OCI-LY1 (cell line): ENCODE measurements at regions not wholly inside any gene's neighbourhood (a gene's known extent, or its start where the extent isn't known, plus 50 kb on each side); places are given as distances from the start of the nearest gene placed in this dataset.

Experiments
- H2AFZ ChIP-seq: fragments of 200-600 bp; sonication (generic), shearing (Covaris generic); 2 replicates; pipeline ENCODE4 v1.6.0; 2014; ENCODE audit warnings: antibody characterized with exemption, mild to moderate bottlenecking, low read length
- H3F3A ChIP-seq: fragments of 200-600 bp; sonication (generic), shearing (Covaris generic); 2 replicates; pipeline ENCODE4 v1.6.0; 2014; ENCODE audit warnings: mild to moderate bottlenecking, antibody characterized with exemption, low read length, moderate library complexity; ENCODE audit not compliant: insufficient read depth
- H3K27ac ChIP-seq: fragments of 200-600 bp; sonication (generic); 2 replicates; pipeline ENCODE4 v1.5.1; 2014; ENCODE audit warnings: low read length, mixed run types, mild to moderate bottlenecking, low read depth; ENCODE audit not compliant: poor library complexity, severe bottlenecking
- H3K27me3 ChIP-seq: fragments of 200-600 bp; sonication (generic); 2 replicates; pipeline ENCODE4 v1.6.0; 2014; ENCODE audit warnings: antibody characterized with exemption, mild to moderate bottlenecking, low read length, moderate library complexity; ENCODE audit not compliant: insufficient read depth
- H3K36me3 ChIP-seq: fragments of 200-600 bp; sonication (generic); 2 replicates; pipeline ENCODE4 v1.6.1; 2014; ENCODE audit warnings: mild to moderate bottlenecking, antibody characterized with exemption, low read length, moderate library complexity, mixed read lengths; ENCODE audit not compliant: insufficient read depth
- H3K4me1 ChIP-seq: fragments of 200-600 bp; sonication (generic); 2 replicates; pipeline ENCODE4 v1.5.1; 2014; ENCODE audit warnings: mild to moderate bottlenecking, low read length, moderate library complexity; ENCODE audit not compliant: insufficient read depth, severe bottlenecking
- H3K4me2 ChIP-seq: fragments of 200-600 bp; sonication (generic), shearing (Covaris generic); 2 replicates; pipeline ENCODE4 v1.6.1; 2014; ENCODE audit warnings: low read length
- H3K4me3 ChIP-seq: fragments of 200-600 bp; sonication (generic); 2 replicates; pipeline ENCODE4 v1.5.1; 2014; ENCODE audit warnings: low read length, low read depth, mild to moderate bottlenecking, mixed read lengths; ENCODE audit not compliant: poor library complexity, severe bottlenecking
- H3K79me2 ChIP-seq: fragments of 200-600 bp; shearing (Covaris generic); 2 replicates; pipeline ENCODE4 v1.6.1; 2016; ENCODE audit warnings: mixed run types, low read length, mixed read lengths; ENCODE audit not compliant: insufficient read depth
- H3K9ac ChIP-seq: fragments of 200-600 bp; sonication (generic), shearing (Covaris generic); 2 replicates; pipeline ENCODE4 v1.6.1; 2014; ENCODE audit warnings: mild to moderate bottlenecking, low read length, mixed read lengths
- H3K9me2 ChIP-seq: fragments of 200-600 bp; sonication (generic), shearing (Covaris generic); 2 replicates; pipeline ENCODE4 v1.6.1; 2014; ENCODE audit warnings: low read depth, mild to moderate bottlenecking, low read length, mixed read lengths
- H3K9me3 ChIP-seq: fragments of 200-600 bp; shearing (Covaris generic); 2 replicates; pipeline ENCODE4 v1.6.1; 2014; ENCODE audit warnings: low read length, mixed read lengths
- H4K20me1 ChIP-seq: fragments of 200-600 bp; sonication (generic), shearing (Covaris generic); 2 replicates; pipeline ENCODE4 v1.6.0; 2016; ENCODE audit warnings: mild to moderate bottlenecking, low read length; ENCODE audit not compliant: insufficient read depth
- EZH2 ChIP-seq: fragments of 200-600 bp; sonication (generic), shearing (Covaris generic); IDR thresholded peaks from 2 replicates; pipeline ENCODE4 v1.8.0; 2017; ENCODE audit warnings: borderline replicate concordance, mixed run types, mild to moderate bottlenecking, antibody characterized with exemption, low read length, moderate library complexity, mixed read lengths
- TF ChIP-seq, protein P1 (sequence below): fragments of 200-600 bp; sonication (generic), shearing (Covaris generic); IDR thresholded peaks from 2 replicates; pipeline ENCODE4 v1.5.1; 2017; ENCODE audit warnings: mild to moderate bottlenecking, antibody characterized with exemption, low read length, moderate library complexity, mixed read lengths

DNA sequence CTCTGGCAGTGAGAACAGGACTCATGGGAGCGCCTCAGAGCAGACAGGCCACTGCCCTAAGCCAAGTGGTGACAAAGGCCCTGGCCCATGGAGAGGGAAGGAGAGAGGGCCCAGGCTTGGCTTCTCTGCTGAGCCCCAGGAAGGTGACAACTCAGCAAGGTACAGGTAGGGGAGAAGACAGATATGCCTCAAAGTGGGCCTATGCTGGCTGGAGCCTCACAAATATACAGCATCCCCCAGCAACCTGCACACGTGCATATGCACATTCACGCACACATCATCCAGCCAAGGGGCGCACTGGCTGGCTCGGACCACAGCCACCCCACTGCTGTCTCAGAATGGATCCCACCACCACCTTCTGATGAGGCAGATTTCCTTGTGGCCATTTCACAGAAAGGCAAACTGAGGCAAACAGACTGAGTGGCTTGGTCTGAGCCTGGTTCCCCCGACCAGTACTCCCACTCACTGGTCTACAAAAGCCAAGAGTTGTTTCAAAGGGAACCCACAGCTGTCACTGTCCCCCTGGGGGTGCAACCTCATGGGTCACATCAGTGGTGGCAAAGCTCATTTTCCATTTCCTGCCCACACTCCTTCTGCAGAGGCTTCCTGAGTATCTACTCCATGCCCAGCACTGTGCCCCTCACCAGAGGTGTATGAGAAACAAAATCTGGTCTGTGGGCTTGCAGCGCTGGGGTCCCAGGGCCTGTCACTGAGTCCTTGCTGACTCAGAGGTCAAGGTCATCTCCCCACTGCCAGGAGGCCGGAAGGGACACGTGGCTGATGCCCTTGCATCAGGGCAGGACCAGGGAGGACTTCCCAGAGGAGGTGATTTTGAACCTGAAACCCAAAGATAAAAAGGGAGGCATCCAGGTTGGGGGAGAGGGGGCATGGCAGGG lies 67.3 kb upstream of the PRR5 start:
- H3K27ac ChIP-seq = no peak overlapping the region
- H3K4me3 ChIP-seq = no peak overlapping the region
- no peak for TF ChIP-seq EZH2
- H3K9ac ChIP-seq = no peak overlapping the region
- no peaks in the 10 kb centered on the region for H3F3A ChIP-seq
- H3K36me3 ChIP-seq = no peaks in the 10 kb centered on the region
- H3K4me1 ChIP-seq = no peaks in the 10 kb centered on the region
- H3K4me2 ChIP-seq = no peak overlapping the region
- no peaks in the 10 kb centered on the region for H3K79me2 ChIP-seq
- no peaks in the 10 kb centered on the region; the same call in 1 of the 2 replicates for H3K27me3 ChIP-seq
- H2AFZ ChIP-seq = no peak overlapping the region
- H3K9me3 ChIP-seq = no peaks in the 10 kb centered on the region
- no peaks in the 10 kb centered on the region for H4K20me1 ChIP-seq
- H3K9me2 ChIP-seq = no peaks in the 10 kb centered on the region

DNA sequence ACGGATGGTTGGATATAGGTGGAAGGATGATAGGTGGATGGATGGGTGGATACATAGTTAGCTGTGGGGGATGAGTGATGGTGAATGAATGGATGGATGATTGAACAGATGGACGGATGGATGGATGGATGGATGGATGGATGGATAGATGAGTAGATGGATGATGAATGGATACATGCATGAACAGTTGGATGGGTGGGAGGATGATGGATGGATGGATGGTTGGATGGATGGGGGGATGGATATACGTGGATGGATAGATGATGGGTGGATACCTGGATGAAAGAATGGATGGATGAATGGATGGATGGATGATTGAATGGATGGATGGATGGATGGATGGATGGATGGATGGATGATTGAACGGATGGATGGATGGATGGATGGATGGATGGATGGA lies 68.4 kb upstream of the PRR5 start:
- Histone ChIP-seq H3K79me2 (no peaks in the 10 kb centered on the region), H3K9me3 (no peaks in the 10 kb centered on the region), H3F3A (no peaks in the 10 kb centered on the region), H2AFZ (no peak overlapping the region), H3K36me3 (no peaks in the 10 kb centered on the region), H3K4me3 (no peak overlapping the region), H3K27me3 (no peaks in the 10 kb centered on the region; the same call in 1 of the 2 replicates), H3K9ac (no peak overlapping the region), H3K27ac (no peak overlapping the region), H3K9me2 (no peaks in the 10 kb centered on the region), H4K20me1 (no peaks in the 10 kb centered on the region), H3K4me1 (no peaks in the 10 kb centered on the region), H3K4me2 (no peak overlapping the region)
- TF ChIP-seq EZH2 = no peak
- TF ChIP-seq, protein P1, sequence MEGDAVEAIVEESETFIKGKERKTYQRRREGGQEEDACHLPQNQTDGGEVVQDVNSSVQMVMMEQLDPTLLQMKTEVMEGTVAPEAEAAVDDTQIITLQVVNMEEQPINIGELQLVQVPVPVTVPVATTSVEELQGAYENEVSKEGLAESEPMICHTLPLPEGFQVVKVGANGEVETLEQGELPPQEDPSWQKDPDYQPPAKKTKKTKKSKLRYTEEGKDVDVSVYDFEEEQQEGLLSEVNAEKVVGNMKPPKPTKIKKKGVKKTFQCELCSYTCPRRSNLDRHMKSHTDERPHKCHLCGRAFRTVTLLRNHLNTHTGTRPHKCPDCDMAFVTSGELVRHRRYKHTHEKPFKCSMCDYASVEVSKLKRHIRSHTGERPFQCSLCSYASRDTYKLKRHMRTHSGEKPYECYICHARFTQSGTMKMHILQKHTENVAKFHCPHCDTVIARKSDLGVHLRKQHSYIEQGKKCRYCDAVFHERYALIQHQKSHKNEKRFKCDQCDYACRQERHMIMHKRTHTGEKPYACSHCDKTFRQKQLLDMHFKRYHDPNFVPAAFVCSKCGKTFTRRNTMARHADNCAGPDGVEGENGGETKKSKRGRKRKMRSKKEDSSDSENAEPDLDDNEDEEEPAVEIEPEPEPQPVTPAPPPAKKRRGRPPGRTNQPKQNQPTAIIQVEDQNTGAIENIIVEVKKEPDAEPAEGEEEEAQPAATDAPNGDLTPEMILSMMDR = no peak

DNA sequence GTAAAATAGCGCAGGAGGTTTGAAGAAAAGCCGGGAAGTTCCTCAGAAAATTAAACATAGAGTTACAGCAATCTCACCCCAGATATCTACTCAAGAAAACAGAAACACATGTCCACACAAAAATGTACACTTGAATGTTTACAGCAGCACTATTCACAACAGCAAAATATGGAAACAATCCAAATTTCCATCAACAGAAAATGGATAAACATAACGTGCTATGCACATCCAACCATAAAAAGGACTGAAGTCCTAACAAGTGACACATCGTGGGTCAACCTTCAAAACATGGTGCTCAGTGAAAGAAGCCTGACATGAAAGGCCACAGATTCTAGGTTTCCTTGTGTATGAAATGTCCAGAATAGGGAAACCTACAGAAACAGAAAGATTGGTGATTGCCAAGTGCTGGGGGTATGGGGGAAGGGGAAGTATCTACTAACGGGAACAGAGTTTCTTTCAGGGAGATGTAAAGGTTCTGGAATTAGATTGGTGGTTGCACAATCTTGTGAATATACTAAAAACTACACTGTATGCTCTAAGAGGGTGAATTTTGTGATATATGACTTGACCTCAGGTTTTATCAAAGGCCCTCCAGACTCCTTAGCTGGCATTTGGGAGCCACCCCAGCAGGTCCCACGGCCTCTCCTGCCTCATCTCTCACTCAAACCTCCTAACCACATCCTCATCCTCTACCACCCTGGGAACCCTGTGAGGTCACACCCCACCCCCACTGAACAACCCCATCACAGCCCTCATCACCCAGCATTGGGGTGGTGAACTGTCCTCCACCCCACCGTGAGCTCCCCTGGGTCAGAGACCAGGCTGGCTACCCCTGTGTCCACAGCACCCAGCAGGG lies 69.2 kb upstream of the PRR5 start:
- H3K4me2 ChIP-seq = no peak overlapping the region
- no peak overlapping the region for H3K9ac ChIP-seq
- H3K9me2 ChIP-seq = no peaks in the 10 kb centered on the region
- no peaks in the 10 kb centered on the region for H3K79me2 ChIP-seq
- H3K27ac ChIP-seq = no peak overlapping the region
- no peaks in the 10 kb centered on the region for H3K4me1 ChIP-seq
- TF ChIP-seq, protein P1 = no peak
- no peak for TF ChIP-seq EZH2
- H3K27me3 ChIP-seq = no peaks in the 10 kb centered on the region; the same call in 1 of the 2 replicates
- H3F3A ChIP-seq = no peaks in the 10 kb centered on the region
- H3K36me3 ChIP-seq = no peaks in the 10 kb centered on the region
- H4K20me1 ChIP-seq = no peaks in the 10 kb centered on the region
- H3K9me3 ChIP-seq = no peaks in the 10 kb centered on the region
- no peak overlapping the region for H3K4me3 ChIP-seq
- no peak overlapping the region for H2AFZ ChIP-seq
